Bronchial epithelial cell (primary cell): ENCODE measurements at regions not wholly inside any gene's neighbourhood (a gene's known extent, or its start where the extent isn't known, plus 50 kb on each side); places are given as distances from the start of the nearest gene placed in this dataset.

ENCODE experiments used
- DNase-seq: peaks from one replicate; pipeline ENCODE4 v3.0.0-alpha.2; 2010; ENCODE audit warnings: low read depth
- FAIRE-seq: peaks from 2 replicates; lab custom pipeline; 2011; peaks lifted over from hg19 to GRCh38; lab: Jason Lieb, UNC
- H3K27me3 ChIP-seq: 2 replicates; pipeline ENCODE4 v1.5.1; 2011; ENCODE audit warnings: low read length; ENCODE audit not compliant: control insufficient read depth, insufficient read depth
- H3K36me3 ChIP-seq: 2 replicates; pipeline ENCODE4 v1.5.1; 2011; ENCODE audit warnings: low read length; ENCODE audit not compliant: control insufficient read depth, insufficient read depth
- H3K4me3 ChIP-seq: 2 replicates; pipeline ENCODE4 v1.5.1; 2011; ENCODE audit warnings: mild to moderate bottlenecking, low read depth, low read length, control low read depth
- CTCF ChIP-seq: IDR thresholded peaks from 2 replicates; pipeline ENCODE4 v1.5.1; 2011; ENCODE audit warnings: mild to moderate bottlenecking, moderate library complexity, low read length, control low read depth, inconsistent platforms; ENCODE audit not compliant: insufficient read depth, severe bottlenecking

DNA sequence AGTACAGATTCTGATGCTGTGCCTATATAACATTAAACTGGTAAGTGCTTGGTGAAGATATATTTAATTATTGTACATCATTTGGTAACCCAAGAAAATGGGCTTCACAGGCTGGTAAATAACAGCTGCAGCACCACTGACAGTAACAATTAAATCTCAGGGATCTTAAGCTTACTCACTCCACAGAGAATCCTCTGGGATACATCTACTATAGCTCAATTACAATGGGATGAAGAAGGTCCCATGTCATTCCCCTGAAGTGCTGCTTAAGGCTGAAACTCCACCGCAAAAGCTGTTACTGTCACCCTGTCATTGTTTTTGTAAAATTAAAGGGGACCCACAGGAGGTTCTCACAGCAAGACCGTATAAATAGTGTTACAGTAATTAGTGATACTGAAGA, 153.0 kb downstream of the IMPG2 start:
- H3K36me3 ChIP-seq = no peaks in the 10 kb centered on the region
- FAIRE-seq (no peak), DNase-seq (no peak)
- H3K27me3 ChIP-seq = no peaks in the 10 kb centered on the region
- no peak for TF ChIP-seq CTCF
- H3K4me3 ChIP-seq = no peak overlapping the region

DNA sequence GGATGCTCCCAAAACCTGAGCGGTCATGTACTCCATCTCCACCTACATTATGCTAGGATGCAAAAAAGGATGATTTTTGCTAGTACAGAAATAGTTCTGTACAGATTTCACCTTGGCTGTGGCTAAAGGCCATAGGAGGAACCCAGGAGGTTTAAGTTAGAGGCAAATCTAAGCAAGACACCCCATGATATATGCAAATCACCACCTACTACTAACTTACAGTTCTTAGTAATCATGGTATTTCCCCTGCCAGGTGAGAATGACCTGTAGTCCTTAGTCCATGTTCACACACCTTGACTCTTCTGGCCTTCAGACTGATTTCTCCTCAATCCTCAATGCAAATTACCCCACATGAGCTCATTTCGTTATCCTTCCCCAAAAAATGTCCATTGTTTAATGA, 154.2 kb downstream of the IMPG2 start:
- no peak for TF ChIP-seq CTCF
- FAIRE-seq = peak; percentile 18
- Histone ChIP-seq H3K36me3 (no peaks in the 10 kb centered on the region), H3K4me3 (no peak overlapping the region), H3K27me3 (no peaks in the 10 kb centered on the region)
- DNase-seq = no peak

DNA sequence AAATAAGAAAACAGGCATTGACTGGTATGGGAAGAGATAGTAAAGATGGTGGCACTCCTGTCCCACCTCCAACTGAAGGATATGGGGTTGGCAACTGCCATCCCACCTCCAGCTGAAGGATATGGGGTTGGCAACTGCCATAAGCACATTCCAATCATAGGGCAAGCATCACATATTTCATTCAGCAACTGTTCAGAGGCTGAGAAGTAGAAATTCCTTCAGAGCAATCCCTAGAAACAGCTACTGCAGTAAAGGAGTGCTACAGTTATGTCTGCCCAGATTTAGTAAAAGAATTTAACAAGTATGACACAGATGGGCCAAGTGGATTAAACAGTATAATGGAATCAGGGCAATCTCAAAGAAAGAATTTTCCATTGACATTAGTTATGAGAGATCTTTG, 156.8 kb downstream of the IMPG2 start:
- Histone ChIP-seq H3K27me3 (no peaks in the 10 kb centered on the region), H3K36me3 (no peaks in the 10 kb centered on the region), H3K4me3 (no peak overlapping the region)
- no peak for FAIRE-seq
- TF ChIP-seq CTCF = no peak
- no peak for DNase-seq

DNA sequence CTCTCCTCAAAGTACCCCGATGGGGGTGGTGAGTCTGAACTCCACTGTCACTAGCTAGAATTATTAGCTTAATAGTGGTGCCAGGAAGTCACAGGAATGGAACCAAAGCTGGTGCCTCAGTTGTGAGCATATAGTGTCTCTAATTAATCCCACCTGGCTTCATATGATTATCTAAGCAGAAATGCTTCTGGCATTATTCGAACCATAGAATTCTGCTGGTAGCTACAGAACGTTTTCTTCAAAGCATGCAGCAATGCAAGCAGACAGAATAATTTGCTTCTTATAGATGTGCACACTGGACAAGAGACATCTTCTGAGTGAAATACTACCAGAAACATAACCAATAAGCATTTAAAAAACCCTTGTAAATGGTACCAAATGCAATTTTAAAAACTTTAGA, 160.9 kb downstream of the IMPG2 start:
- Histone ChIP-seq H3K36me3 (no peaks in the 10 kb centered on the region), H3K4me3 (no peak overlapping the region), H3K27me3 (no peaks in the 10 kb centered on the region)
- FAIRE-seq (no peak), DNase-seq (no peak)
- no peak for TF ChIP-seq CTCF

GRCh38 chr3:101158374-101158773, 162.0 kb downstream of the IMPG2 start:
- Histone ChIP-seq H3K27me3 (no peaks in the 10 kb centered on the region), H3K4me3 (no peak overlapping the region), H3K36me3 (no peaks in the 10 kb centered on the region)
- FAIRE-seq = no peak
- no peak for TF ChIP-seq CTCF
- peak; percentile 85 for DNase-seq

DNA sequence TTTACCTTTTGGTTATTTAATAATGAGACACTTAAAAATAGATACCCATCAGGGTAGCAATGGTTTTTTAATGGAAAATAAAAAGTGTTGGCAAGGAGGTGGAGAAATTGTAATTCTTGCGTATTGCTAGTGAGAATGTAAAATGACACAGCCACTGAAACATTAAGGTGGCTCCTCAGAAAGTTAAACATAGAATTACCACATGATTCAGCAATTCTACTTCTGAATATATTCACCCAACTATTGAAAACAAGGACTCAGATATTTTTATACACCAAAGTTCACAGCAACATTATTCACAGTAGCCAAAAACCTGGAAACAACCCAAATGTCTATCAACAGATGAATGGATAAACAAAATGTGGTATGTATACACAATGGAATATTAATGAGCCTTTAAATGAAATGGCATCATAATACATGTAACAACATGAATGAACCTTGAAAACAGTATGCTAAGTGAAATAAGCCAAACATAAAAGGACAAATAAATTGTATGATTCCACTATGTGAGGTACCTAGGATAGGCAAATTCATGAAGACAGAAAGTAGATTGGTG, 163.5 kb downstream of the IMPG2 start:
- no peak for TF ChIP-seq CTCF
- FAIRE-seq (no peak), DNase-seq (peak; percentile 58)
- Histone ChIP-seq H3K27me3 (no peaks in the 10 kb centered on the region), H3K4me3 (no peak overlapping the region), H3K36me3 (no peaks in the 10 kb centered on the region)
